GM08714 (cell line): ENCODE measurements at regions not wholly inside any gene's neighbourhood (a gene's known extent, or its start where the extent isn't known, plus 50 kb on each side); places are given as distances from the start of the nearest gene placed in this dataset.

Experiments
- H3K4me3 ChIP-seq: fragments of 200-500 bp; sonication (Bioruptor generic); 2 replicates; pipeline ENCODE4 v1.5.1; 2014; ENCODE audit warnings: mild to moderate bottlenecking, low read length, inconsistent platforms
- ZNF274 ChIP-seq: IDR thresholded peaks from 2 replicates; pipeline ENCODE4 v1.6.1; 2012; ENCODE audit warnings: mild to moderate bottlenecking, low read depth, low read length

DNA sequence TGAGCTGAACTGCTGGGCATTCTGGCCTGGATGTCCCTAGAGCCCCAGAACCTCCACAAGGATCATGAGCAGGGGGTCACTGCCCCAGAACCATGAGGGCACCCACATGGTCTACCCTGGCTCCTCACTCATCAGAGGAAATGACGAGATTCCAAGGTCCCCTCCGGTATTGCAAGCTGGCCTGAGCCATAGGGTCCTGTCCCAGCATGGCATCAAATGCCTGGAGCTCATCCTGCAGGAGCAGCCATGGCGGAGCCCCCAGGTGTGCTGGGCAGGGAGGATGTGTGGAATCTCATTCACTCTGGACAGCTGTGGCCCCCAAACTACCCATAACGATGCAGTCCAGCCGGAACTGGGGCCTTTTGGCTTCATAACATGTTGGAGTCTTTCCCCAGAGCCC is 66.6 kb upstream of the ANTXRL start:
- no peak overlapping the region for H3K4me3 ChIP-seq
- no peak for TF ChIP-seq ZNF274

DNA sequence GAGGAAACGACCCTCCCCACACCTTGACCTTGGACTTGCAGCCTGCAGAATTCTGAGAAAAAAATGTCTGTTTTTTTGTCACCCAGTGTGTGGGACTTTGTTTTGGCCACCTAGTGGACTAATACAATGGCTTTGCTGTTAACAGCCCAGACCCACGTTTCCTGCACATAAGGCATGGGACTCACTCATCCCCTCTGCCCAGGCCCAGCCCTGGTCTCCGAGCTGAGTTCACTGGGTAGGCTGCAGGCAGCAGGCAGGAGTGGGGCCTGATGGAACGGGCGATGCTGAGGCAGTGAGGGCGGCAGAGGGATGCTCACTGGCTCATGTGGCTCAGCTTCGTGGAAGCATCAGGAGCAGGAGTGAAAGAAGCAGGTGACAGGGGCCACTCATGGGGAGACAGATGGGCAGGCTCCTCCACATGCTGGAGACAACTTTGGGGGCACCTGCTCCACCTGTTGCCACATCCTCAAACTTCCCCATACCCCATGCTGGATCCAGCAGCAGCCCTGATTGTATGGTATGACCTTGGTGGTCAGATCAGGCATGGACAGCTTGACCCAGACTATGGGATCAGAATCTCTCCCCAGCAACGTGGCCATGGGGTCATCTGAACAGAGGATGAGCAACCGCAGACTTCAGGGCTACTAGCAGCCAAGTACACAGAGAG is 65.8 kb upstream of the ANTXRL start:
- no peak for TF ChIP-seq ZNF274

DNA sequence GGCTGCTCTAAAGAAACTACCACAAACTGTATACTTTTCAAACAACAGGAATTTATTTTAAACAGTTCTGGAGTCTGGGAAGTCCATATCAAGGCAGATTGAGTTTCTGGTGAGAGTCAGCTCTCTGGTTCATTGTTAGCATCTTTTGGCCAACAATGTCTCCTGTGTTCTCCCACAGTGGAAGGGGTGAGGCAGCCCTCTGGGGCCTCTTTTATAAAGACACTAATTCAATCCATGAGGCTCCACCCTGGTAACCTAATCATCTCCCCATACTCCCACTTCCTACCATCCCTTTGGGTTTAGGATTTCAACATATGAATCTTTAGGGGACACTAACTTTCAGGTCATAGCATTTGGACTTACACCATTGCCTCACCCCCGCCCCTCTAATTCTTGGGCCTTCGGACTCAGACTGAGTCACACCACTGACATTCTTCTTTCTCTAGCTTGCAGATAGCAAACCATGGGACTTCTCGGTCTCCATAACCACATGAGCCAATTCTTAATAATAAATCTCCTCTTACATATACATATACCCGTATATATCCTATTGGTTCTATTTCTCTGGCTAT is 64.3 kb upstream of the ANTXRL start:
- no peak for TF ChIP-seq ZNF274
- no peak overlapping the region for H3K4me3 ChIP-seq

More for the DNA sequence above, 65.8 kb upstream of the ANTXRL start:
- no peak overlapping the region for H3K4me3 ChIP-seq

- no peak overlapping the region for H3K4me3 ChIP-seq
- TF ChIP-seq ZNF274 = no peak
Measured at GRCh38 chr10:46223064-46223480, 63.7 kb upstream of the ANTXRL start.

DNA sequence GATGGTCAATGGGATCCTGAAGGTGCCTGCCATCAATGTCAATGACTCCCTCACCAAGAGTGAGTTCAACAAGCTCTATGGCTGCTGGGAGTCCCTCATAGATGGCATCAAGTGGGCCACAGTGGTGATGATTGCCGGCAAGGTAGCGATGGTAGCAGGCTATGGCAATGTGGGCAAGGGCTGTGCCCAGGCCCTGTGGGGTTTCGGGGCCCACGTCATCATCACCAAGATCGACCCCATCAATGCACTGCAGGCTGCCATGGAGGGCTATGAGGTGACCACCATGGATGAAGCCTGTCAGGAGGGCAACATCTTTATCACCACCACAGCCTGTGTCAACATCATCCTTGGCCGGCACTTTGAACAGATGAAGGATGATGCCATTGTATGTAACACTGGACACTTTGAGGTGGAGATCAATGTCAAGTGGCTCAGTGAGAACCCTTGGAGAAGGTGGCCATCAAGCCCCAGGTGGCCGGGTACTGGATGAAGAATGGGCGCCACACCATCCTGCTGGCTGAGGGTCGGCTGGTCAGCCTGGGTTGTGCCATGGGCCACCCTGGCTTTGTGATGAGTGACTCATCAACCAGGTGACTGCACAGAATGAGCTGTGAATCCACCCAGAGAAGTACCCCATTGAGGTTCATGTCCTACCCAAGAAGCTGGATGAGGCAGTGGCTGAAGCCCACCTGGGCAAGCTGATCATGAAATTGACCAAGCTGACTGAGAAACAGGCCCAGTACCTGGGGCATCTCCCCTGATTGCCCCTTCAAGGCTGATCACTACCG is 63.0 kb upstream of the ANTXRL start:
- no peak overlapping the region for H3K4me3 ChIP-seq
- TF ChIP-seq ZNF274 = no peak

DNA sequence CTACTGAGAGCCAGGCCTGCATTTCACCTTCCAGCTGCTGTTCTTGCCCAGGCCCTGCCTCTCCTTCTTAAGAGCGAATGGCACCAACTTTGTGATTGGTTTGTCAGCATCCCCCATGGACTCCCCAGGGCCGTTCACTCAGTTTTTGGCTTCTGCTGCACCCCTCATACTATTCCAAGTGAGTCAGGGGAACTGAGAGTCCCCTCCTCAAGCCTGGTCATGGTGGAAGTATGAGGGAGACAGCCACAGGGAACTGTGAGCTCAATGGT is 62.4 kb upstream of the ANTXRL start:
- TF ChIP-seq ZNF274 = no peak
- H3K4me3 ChIP-seq = no peak overlapping the region

DNA sequence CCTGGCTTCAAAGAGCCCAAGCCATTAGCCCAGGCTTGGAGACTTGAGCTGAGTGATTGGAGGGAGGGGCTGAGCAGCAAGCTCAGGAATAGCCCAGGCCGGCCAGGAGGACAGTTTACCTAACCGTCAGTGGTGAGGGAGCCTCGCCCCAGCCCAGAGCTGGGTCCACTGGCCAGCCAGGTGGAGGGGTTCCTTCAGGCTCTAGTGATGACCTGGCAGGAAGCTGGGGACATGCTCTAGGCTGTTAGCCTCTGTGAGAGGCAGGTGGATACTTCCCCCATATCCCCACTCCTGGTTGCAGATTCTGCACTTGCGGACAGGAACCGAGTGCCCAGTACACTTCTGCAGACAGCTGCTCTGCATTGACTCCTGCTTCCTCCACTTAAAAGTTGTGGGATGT is 61.2 kb upstream of the ANTXRL start:
- H3K4me3 ChIP-seq = no peak overlapping the region
- TF ChIP-seq ZNF274 = no peak

GRCh38 chr10:46226232-46226631 is 60.6 kb upstream of the ANTXRL start:
- TF ChIP-seq ZNF274 = no peak
- no peak overlapping the region for H3K4me3 ChIP-seq

DNA sequence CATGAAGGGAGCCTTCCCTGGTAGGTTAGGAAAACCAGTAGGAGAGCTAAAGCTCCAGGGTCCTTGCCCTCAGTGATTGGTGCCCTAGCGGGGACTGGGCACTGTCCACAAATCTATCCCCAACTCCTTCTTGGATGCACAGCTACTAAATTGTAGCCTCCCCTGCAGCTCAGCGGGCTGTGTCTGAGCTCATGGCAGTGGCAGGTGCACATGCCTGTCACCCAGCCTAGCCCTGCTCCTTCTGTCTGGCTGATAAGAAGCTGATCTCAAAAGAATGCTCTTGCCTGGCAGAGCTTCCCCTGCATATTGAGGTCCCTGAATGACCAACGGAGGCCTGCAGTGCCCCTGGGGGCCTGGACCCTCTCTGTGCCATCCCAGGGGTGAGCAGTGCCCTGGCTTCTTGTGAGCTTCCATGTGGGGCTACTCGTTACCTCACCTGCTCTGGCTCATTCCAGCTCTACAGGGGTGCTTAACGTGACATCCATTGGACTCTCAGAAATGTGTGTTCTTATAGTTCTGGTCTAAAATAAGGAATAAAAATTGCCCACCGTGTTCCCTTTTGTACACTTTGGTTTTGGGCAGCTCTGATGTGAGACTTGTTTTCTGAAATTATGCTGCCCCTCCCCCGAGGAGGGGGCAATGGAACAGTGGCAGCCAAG is 59.8 kb upstream of the ANTXRL start:
- H3K4me3 ChIP-seq = no peak overlapping the region
- no peak for TF ChIP-seq ZNF274

- TF ChIP-seq ZNF274 = no peak
- no peak overlapping the region for H3K4me3 ChIP-seq
Measured at GRCh38 chr10:46227571-46227935, 59.2 kb upstream of the ANTXRL start.

- TF ChIP-seq ZNF274 = no peak
- no peak overlapping the region for H3K4me3 ChIP-seq
Measured at GRCh38 chr10:46227936-46228562, 58.7 kb upstream of the ANTXRL start.

DNA sequence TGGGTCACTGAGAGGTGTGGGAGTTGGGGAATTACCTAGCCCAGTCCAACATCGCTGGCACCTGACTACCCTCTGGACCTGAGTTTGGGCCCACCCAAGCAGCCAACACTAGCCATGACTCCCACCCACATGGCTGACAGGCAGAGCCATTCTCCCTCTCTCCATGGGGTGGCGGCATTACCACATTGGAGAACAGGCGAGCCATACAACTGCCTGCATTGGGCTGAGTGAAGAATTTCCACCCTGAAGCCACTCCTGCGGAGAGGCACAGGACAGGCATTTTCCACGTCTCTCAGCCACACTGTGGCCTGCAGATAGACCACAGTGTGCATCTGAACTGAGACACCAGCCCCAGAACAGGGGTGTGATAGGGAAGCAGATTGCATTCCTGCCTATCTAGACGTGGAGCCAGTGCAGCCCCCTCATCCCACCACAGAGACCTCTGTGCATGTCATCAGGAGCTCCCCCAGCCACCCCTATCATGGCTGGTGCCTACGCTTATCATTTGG is 58.2 kb upstream of the ANTXRL start:
- no peak for TF ChIP-seq ZNF274
- no peak overlapping the region for H3K4me3 ChIP-seq

GRCh38 chr10:46229144-46229563 is 57.6 kb upstream of the ANTXRL start:
- no peak for TF ChIP-seq ZNF274
- H3K4me3 ChIP-seq = no peak overlapping the region

DNA sequence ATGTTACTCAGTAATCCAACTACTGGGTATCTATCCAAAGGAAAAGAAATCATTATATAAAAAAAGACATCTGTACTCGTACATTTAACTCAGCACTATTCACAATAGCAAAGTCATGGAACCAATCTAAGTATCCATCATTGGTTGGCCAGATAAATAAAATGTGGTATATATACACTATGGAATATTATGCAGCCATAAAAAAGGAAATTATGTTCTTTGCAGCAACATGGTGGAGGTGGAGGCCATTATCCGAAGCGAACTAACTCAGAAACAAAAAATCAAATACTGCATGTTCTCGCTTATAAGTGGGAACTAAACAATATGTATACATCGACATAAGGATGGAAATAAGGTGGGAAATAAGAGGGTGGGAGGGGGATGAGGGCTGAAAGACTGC is 56.2 kb upstream of the ANTXRL start:
- no peak overlapping the region for H3K4me3 ChIP-seq
- no peak for TF ChIP-seq ZNF274
